NCI-H748 (cell line): ENCODE measurements at regions not wholly inside any gene's neighbourhood (a gene's known extent, or its start where the extent isn't known, plus 50 kb on each side); places are given as distances from the start of the nearest gene placed in this dataset.

Experiments used
- DNase-seq: peaks from one replicate; lab custom pipeline; 2025; ENCODE audit not compliant: unreplicated experiment; lab: John Stamatoyannopoulos, UW

DNA sequence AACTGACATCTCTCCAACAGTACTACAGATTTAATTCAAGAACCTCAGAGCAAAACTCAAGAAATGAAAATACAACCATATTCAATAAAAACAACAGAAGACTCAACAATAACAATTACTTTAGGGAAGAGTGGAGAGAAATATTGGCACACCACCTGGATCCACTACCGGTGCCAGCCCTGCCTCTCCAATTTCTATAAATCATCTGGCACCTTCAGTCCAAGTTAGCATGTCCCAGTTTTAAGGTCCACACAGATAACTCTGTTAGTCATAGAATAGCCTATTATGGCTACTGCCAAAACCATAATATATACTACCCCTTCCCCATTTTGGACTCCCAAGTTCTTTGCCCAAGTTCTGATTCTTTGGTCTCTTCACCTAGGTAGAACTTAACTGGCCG, 69.9 kb upstream of the PSMA6 start:
- no peak for DNase-seq

DNA sequence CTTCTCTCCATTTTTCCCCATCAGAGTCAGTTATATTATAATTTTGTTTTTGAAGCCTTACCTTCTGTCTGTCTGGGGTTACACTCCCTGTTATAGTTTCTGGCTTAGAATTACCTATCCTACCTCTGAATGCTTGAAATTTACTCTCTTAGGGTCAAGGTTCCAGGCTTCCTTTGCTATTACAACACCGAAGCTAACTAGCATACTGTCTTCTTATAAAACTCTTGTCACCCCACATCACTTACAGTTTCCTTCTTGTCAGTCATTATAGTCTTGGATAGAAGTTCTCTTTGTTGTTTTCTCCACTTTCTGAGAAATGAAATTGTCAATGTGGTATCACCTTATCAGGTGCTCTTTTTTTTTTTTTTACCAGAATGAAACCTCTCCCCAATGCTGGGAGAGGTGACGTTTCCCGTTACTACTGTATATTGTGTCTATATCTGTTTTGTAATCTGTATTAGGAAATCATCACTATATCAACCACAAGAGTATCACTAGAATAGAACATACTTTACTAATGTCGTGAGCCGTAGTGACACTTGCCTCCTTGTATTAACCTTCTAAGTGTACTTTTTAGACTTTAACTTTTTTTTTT, 69.2 kb upstream of the PSMA6 start:
- DNase-seq = no peak

DNA sequence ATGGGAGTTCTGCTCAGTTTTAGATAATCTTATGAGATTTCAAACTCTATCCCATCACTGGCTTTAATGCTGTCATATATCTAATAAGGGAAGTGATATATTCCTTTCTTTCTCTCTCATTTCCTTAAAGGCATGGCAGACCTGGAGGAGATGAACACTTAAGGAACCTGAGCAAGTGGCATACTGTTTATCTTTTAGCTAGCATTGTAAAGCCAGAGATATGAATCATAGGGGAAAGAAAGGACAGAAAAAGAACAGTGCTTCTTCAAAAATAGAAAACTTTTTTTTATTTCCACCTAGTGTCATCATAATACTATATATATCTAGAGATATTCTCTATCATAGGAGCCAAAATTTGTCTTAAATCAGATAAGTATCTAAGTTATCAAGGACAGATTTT, 68.3 kb upstream of the PSMA6 start:
- DNase-seq = no peak

DNA sequence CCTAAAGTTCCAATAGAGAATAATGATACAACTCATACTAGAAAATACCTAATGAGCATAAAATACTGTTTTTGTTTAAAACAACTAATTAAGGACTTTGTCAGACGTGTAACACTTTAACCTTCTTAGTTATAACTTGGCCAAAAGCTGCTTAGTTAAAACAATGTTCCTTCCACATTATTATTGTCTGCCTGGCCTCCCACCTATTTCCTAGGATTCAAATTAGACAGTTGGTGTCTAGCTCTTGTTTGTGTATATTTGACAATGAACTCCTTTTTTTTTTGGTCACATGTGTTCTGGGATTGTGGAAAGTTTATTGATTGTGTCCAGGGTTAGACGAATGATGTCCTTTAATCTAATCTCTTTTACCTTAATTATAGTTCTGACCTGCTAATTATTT, 67.6 kb upstream of the PSMA6 start:
- no peak for DNase-seq

GRCh38 chr14:35229084-35229791, 62.9 kb upstream of the PSMA6 start:
- DNase-seq = peak; percentile 72

DNA sequence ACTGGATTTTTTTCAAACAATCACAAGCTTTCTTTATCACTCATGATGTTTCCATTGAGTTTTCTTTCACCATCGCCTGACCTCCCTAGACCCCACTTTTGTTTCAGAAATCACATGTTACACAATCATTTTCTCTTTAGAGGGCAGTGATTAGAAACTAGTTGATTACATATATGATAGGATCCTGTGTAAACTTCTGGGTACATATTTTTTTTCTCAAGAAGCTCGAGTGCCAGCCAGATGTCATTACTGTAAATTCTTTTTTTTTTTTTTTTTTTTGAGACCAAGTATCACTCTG, 62.4 kb upstream of the PSMA6 start:
- no peak for DNase-seq

- no peak for DNase-seq
These were observed 60.9 kb upstream of the PSMA6 start for GRCh38 chr14:35231207-35231760.

GRCh38 chr14:35234012-35234805, 58.0 kb upstream of the PSMA6 start:
- no peak for DNase-seq

DNA sequence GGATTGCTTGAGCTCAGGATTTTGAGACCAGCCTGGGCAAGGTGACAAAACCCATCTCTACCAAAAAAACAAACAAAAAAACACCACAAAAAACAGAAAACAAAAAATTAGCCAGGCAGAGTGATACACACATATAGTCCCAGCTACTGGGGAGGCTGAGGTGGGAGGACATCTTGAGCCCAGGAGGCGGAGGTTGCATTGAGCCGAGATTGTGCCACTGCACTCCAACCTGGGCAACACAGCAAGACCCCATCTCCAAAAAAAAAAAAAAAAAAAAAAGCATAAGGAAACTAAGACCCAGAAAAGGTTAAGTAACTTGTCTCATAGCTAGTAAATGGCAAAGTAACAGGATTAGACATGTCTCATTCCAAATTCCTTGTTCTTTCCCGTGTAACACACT, 56.3 kb upstream of the PSMA6 start:
- no peak for DNase-seq

GRCh38 chr14:35236806-35237205, 55.4 kb upstream of the PSMA6 start:
- no peak for DNase-seq

DNA sequence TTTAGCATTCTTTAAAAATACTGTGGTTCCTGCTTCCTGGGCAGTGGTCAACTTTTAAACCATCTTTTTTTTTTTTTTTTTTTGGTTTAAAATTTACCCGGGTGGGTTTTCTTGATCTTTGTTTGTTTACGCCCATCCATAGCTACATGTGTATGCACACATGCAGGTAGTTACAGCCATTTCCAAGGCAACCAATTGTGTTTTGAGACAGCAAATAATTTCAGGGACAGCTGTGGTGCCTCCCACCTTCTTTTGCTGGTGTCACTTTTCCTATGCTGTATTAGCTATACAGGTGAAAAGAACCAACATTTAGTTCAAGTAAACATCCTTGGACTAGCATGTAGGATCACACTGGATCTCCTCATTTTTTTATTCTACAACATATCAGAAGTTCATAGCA, 52.0 kb upstream of the PSMA6 start:
- DNase-seq = peak; percentile 92
